HG03159 (cell line): ENCODE measurements at regions not wholly inside any gene's neighbourhood (a gene's known extent, or its start where the extent isn't known, plus 50 kb on each side); places are given as distances from the start of the nearest gene placed in this dataset.

Source experiments
- ATAC-seq: cut with Tn5 transposase; IDR thresholded peaks from one replicate; pipeline ENCODE4 v1.9.1; 2021; ENCODE audit warnings: mild to moderate bottlenecking, moderate library complexity; ENCODE audit not compliant: unreplicated experiment

- ATAC-seq: no peak
These were observed 1848.6 kb upstream of the CELF4 start for GRCh38 chr18:39414009-39414700.

- ATAC-seq: no peak
These were observed 1841.3 kb upstream of the CELF4 start for GRCh38 chr18:39406941-39407340.

- ATAC-seq: no peak
These were observed 1837.5 kb upstream of the CELF4 start for GRCh38 chr18:39403121-39403520.

GRCh38 chr18:39399662-39400061 lies 1834.1 kb upstream of the CELF4 start:
- no peak for ATAC-seq

GRCh38 chr18:39396168-39396567 lies 1830.6 kb upstream of the CELF4 start:
- ATAC-seq: no peak

- ATAC-seq: no peak
These were observed 1824.3 kb upstream of the CELF4 start for GRCh38 chr18:39389800-39390379.

- no peak for ATAC-seq
These were observed 1815.3 kb upstream of the CELF4 start for GRCh38 chr18:39380866-39381265.

GRCh38 chr18:39380186-39380725 lies 1814.7 kb upstream of the CELF4 start:
- no peak for ATAC-seq

- no peak for ATAC-seq
These were observed 1809.5 kb upstream of the CELF4 start for GRCh38 chr18:39375066-39375465.

GRCh38 chr18:39371996-39372395 lies 1806.4 kb upstream of the CELF4 start:
- no peak for ATAC-seq

- ATAC-seq: no peak
These were observed 1801.1 kb upstream of the CELF4 start for GRCh38 chr18:39366656-39367055.

- no peak for ATAC-seq
These were observed 1800.4 kb upstream of the CELF4 start for GRCh38 chr18:39365836-39366485.

GRCh38 chr18:39360072-39360471 lies 1794.5 kb upstream of the CELF4 start:
- no peak for ATAC-seq

GRCh38 chr18:39359636-39360035 lies 1794.0 kb upstream of the CELF4 start:
- no peak for ATAC-seq

GRCh38 chr18:39350945-39351344 lies 1785.3 kb upstream of the CELF4 start:
- ATAC-seq: no peak

- no peak for ATAC-seq
These were observed 1784.2 kb upstream of the CELF4 start for GRCh38 chr18:39349801-39350200.

- ATAC-seq: no peak
These were observed 1783.2 kb upstream of the CELF4 start for GRCh38 chr18:39348757-39349156.

GRCh38 chr18:39347701-39348100 lies 1782.1 kb upstream of the CELF4 start:
- no peak for ATAC-seq

GRCh38 chr18:39346916-39347315 lies 1781.3 kb upstream of the CELF4 start:
- no peak for ATAC-seq

- ATAC-seq: no peak
These were observed 1779.7 kb upstream of the CELF4 start for GRCh38 chr18:39345321-39345720.

- no peak for ATAC-seq
These were observed 1778.9 kb upstream of the CELF4 start for GRCh38 chr18:39344487-39344886.

- ATAC-seq: no peak
These were observed 1775.5 kb upstream of the CELF4 start for GRCh38 chr18:39341129-39341528.
